A673 (cell line): ENCODE measurements at regions not wholly inside any gene's neighbourhood (a gene's known extent, or its start where the extent isn't known, plus 50 kb on each side); places are given as distances from the start of the nearest gene placed in this dataset.
A peak's percentile ranks its signal among the peaks of the same experiment; 100 is the strongest.

Source experiments
- BruUV-seq: library from RNA; stranded (reverse); fragments of 400-500 nt; replicated peaks from 2 replicates; lab custom pipeline; 2021; lab: Mats Ljungman, UMichigan
- CTCF ChIA-PET: fragments of 300-600 bp; sonication (Branson Sonifier 250); formaldehyde crosslinking; loops from one replicate; lab custom pipeline; 2022; ENCODE audit warnings: antibody characterized with exemption; lab: Charles Lee
- POLR2A ChIA-PET: fragments of 300-600 bp; sonication (Branson Sonifier 250); formaldehyde crosslinking; loops from one replicate; lab custom pipeline; 2022; ENCODE audit warnings: antibody characterized with exemption; ENCODE audit not compliant: low non-redundant PET; lab: Charles Lee
- DNase-seq: peaks from one replicate; pipeline ENCODE4 v3.0.0-alpha.2; 2015; ENCODE audit warnings: low spot score
- H3K27ac ChIP-seq: fragments of 200-600 bp; sonication (generic); 2 replicates; pipeline ENCODE4 v1.5.1; 2016; ENCODE audit warnings: mixed run types, low read depth, mild to moderate bottlenecking, mixed read lengths, antibody characterized with exemption, low read length; ENCODE audit not compliant: poor library complexity, severe bottlenecking
- H3K27me3 ChIP-seq: fragments of 200-600 bp; sonication (generic); replicated peaks from 2 replicates; pipeline ENCODE4 v1.6.1; 2017; ENCODE audit warnings: mixed run types, low read depth, mild to moderate bottlenecking, mixed read lengths, antibody characterized with exemption, low read length; ENCODE audit not compliant: insufficient read depth, poor library complexity
- H3K36me3 ChIP-seq: fragments of 200-600 bp; sonication (generic); 2 replicates; pipeline ENCODE4 v1.6.1; 2016; ENCODE audit warnings: mixed run types, mild to moderate bottlenecking, mixed read lengths, antibody characterized with exemption, low read length; ENCODE audit not compliant: insufficient read depth, poor library complexity, severe bottlenecking
- H3K4me1 ChIP-seq: fragments of 200-600 bp; sonication (generic); 2 replicates; pipeline ENCODE4 v1.6.1; 2017; ENCODE audit warnings: mixed run types, mild to moderate bottlenecking, mixed read lengths, antibody characterized with exemption, low read length; ENCODE audit not compliant: insufficient read depth, poor library complexity, severe bottlenecking
- H3K4me3 ChIP-seq: fragments of 200-600 bp; sonication (generic); 2 replicates; pipeline ENCODE4 v1.5.1; 2016; ENCODE audit warnings: low read depth, mixed run types, mild to moderate bottlenecking, mixed read lengths, low read length; ENCODE audit not compliant: poor library complexity, severe bottlenecking
- H3K9me3 ChIP-seq: fragments of 200-600 bp; sonication (generic); 2 replicates; pipeline ENCODE4 v1.6.1; 2016; ENCODE audit warnings: mixed run types, low read depth, mild to moderate bottlenecking, mixed read lengths, antibody characterized with exemption, low read length; ENCODE audit not compliant: poor library complexity, severe bottlenecking
- EZH2 ChIP-seq: fragments of 200-600 bp; sonication (generic); IDR thresholded peaks from 2 replicates; pipeline ENCODE4 v1.6.1; 2017; ENCODE audit warnings: borderline replicate concordance, low read depth, mild to moderate bottlenecking, mixed read lengths, antibody characterized with exemption, low read length; ENCODE audit not compliant: poor library complexity, severe bottlenecking
- intact Hi-C: fragments of 100-400 bp; cut with micrococcal nuclease; formaldehyde crosslinking; loops from one replicate; pipeline ENCODE4 v1.10.0; 2022; ENCODE audit not compliant: unreplicated experiment
- TF ChIP-seq, protein P1 (sequence below): fragments of 300-800, 200-600 bp; sonication (generic); conservative IDR thresholded peaks from 2 replicates; pipeline ENCODE4 v1.5.1; 2017; ENCODE audit warnings: low read depth, mild to moderate bottlenecking, antibody characterized with exemption, low read length, moderate library complexity, mixed read lengths

DNA sequence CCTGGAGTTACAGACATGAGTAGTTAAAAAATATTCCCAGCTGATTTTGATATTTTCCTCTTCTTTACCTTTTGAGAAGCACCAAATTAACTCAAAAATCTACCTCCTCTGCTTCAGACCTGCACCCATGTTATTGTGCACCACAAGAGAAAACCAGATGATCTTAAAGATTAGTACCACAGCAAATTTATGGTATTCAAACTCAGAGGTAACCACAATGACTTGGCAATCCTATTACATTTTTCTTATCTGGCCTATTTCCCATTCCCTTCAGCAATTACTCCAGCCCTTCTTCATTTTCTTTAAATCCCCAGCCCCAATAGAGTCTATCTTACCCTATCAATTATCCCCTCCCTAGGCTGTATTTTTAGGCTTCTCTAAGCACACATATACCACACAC is 535.1 kb downstream of the FAT4 start:
- H3K27ac ChIP-seq: no peak overlapping the region
- no peak overlapping the region for H3K4me3 ChIP-seq
- POLR2A ChIA-PET: no interaction called here
- no peaks in the 10 kb centered on the region for H3K36me3 ChIP-seq
- H3K4me1 ChIP-seq: peaks cover 5% of the 10 kb centered on the region
- H3K9me3 ChIP-seq: no peaks in the 10 kb centered on the region
- H3K27me3 ChIP-seq: no peaks in the 10 kb centered on the region
- CTCF ChIA-PET: no interaction called here
- intact Hi-C loops: no loop called here
- BruUV-seq: no TSS peak
- peak; percentile 30 for DNase-seq
- TF ChIP-seq, protein P1, sequence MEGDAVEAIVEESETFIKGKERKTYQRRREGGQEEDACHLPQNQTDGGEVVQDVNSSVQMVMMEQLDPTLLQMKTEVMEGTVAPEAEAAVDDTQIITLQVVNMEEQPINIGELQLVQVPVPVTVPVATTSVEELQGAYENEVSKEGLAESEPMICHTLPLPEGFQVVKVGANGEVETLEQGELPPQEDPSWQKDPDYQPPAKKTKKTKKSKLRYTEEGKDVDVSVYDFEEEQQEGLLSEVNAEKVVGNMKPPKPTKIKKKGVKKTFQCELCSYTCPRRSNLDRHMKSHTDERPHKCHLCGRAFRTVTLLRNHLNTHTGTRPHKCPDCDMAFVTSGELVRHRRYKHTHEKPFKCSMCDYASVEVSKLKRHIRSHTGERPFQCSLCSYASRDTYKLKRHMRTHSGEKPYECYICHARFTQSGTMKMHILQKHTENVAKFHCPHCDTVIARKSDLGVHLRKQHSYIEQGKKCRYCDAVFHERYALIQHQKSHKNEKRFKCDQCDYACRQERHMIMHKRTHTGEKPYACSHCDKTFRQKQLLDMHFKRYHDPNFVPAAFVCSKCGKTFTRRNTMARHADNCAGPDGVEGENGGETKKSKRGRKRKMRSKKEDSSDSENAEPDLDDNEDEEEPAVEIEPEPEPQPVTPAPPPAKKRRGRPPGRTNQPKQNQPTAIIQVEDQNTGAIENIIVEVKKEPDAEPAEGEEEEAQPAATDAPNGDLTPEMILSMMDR: no peak
- no peak for TF ChIP-seq EZH2

DNA sequence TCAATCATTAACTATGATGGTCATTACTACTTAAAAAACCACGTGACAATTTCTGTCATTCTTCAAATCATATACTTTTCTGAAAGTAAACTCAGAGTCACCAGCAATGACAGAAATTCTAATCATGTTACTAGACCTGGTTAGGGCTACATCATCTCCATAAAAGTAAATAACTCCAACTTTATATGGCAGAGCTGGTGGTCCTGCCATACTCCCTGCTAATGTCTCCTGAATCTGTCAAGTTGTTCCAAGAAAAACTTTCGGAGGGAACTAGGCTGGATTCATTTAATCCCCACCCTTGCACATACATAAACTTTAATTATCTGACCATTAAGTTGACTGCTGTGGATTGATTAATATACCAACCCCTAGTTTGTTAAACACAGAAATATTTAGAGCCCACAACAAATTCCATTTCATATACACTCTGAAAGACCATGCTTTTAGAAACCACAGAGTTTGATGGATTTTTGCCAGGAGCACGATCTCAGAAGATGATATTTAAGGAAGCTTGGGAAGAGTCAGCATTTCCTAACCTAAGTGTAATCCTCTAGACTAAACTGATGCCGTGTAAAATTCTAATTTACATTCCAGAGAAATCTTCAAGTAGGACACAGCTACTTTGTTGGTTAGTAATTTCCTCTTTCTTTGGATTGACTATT is 577.0 kb downstream of the FAT4 start:
- no peak overlapping the region for H3K27ac ChIP-seq
- H3K4me3 ChIP-seq: no peak overlapping the region
- DNase-seq: peak; percentile 62
- H3K27me3 ChIP-seq: no peaks in the 10 kb centered on the region
- no TSS peak for BruUV-seq
- H3K4me1 ChIP-seq: no peaks in the 10 kb centered on the region
- H3K9me3 ChIP-seq: no peaks in the 10 kb centered on the region
- no peaks in the 10 kb centered on the region for H3K36me3 ChIP-seq
- intact Hi-C loops: no loop called here
- no peak for TF ChIP-seq EZH2
- TF ChIP-seq, protein P1: no peak
- CTCF ChIA-PET: no interaction called here
- POLR2A ChIA-PET: no interaction called here

DNA sequence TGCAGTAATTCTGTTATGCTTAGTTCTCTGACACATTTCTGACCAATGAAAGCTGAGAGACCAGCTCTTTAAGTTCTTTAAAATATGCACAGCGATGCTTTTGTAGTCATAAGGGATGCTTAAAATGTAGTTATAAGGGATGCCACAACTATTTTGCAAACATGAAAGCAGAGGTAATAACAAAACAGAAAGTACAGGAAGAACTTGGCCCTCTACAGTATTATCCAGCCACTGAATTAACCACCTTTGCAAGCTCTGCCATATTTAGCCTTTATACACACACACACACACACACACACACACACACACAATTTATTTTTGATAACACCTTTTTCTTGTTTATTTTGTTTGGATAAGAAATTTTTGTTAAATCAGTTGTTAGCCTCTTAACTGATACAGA is 590.0 kb downstream of the FAT4 start:
- CTCF ChIA-PET: no interaction called here

More for the DNA sequence above, 590.0 kb downstream of the FAT4 start:
- Histone ChIP-seq H3K9me3 (no peaks in the 10 kb centered on the region), H3K36me3 (no peaks in the 10 kb centered on the region), H3K27me3 (no peaks in the 10 kb centered on the region), H3K4me3 (no peak overlapping the region), H3K4me1 (no peaks in the 10 kb centered on the region), H3K27ac (no peak overlapping the region)
- intact Hi-C loops: no loop called here
- POLR2A ChIA-PET: no interaction called here
- TF ChIP-seq, protein P1: no peak
- no peak for TF ChIP-seq EZH2
- DNase-seq: no peak
- no TSS peak for BruUV-seq
